Endodermal cell (in vitro differentiated cells): ENCODE measurements at regions not wholly inside any gene's neighbourhood (a gene's known extent, or its start where the extent isn't known, plus 50 kb on each side); places are given as distances from the start of the nearest gene placed in this dataset.
"Not testable (repeated sequence)": the region's sequence is repeated elsewhere in the genome, so short reads cannot be mapped to it uniquely, and the experiment has no call there.

Experiments
- DNase-seq: peaks from one replicate; pipeline ENCODE4 v3.0.0-alpha.2; 2017
- H3K27ac ChIP-seq: 2 replicates; pipeline ENCODE4 v1.5.1; 2013; ENCODE audit warnings: mild to moderate bottlenecking, low read depth, low read length, moderate library complexity
- H3K27me3 ChIP-seq: 2 replicates; pipeline ENCODE4 v1.6.1; 2013; ENCODE audit warnings: mild to moderate bottlenecking, low read length, moderate library complexity; ENCODE audit not compliant: insufficient read depth, control insufficient read depth, poor library complexity, severe bottlenecking
- H3K36me3 ChIP-seq: 2 replicates; pipeline ENCODE4 v1.7.0; 2013; ENCODE audit warnings: mild to moderate bottlenecking, low read length, moderate library complexity; ENCODE audit not compliant: control insufficient read depth, insufficient read depth
- H3K4me1 ChIP-seq: one replicate; pipeline ENCODE4 v1.7.0; 2013; ENCODE audit warnings: low read length; ENCODE audit not compliant: control insufficient read depth, insufficient read depth
- H3K4me3 ChIP-seq: 2 replicates; pipeline ENCODE4 v1.5.1; 2013; ENCODE audit warnings: mild to moderate bottlenecking, low read length, moderate library complexity
- H3K9ac ChIP-seq: 2 replicates; pipeline ENCODE4 v1.6.1; 2013; ENCODE audit warnings: mild to moderate bottlenecking, low read length, moderate library complexity; ENCODE audit not compliant: poor library complexity, severe bottlenecking; ENCODE audit errors: extremely low read depth
- H3K9me3 ChIP-seq: 2 replicates; pipeline ENCODE4 v1.6.1; 2013; ENCODE audit warnings: mild to moderate bottlenecking, low read length, moderate library complexity; ENCODE audit not compliant: control insufficient read depth
- H3K27ac Mint-ChIP-seq: 2 replicates; pipeline ENCODE4 v1.8.0; 2020; ENCODE audit warnings: mixed read lengths
- H3K27me3 Mint-ChIP-seq: 2 replicates; pipeline ENCODE4 v1.8.0; 2021; ENCODE audit warnings: mild to moderate bottlenecking, mixed read lengths; ENCODE audit not compliant: insufficient read depth
- H3K36me3 Mint-ChIP-seq: 2 replicates; pipeline ENCODE4 v1.8.0; 2020; ENCODE audit warnings: low read depth, mixed read lengths
- H3K4me1 Mint-ChIP-seq: 2 replicates; pipeline ENCODE4 v1.8.0; 2020; ENCODE audit warnings: mixed read lengths
- H3K4me3 Mint-ChIP-seq: 2 replicates; pipeline ENCODE4 v1.8.0; 2020; ENCODE audit warnings: mild to moderate bottlenecking, moderate library complexity, mixed read lengths
- H3K9me3 Mint-ChIP-seq: 2 replicates; pipeline ENCODE4 v1.8.0; 2020; ENCODE audit warnings: mild to moderate bottlenecking, mixed read lengths
- CTCF ChIP-seq: fragments of 200-600 bp; sonication (generic); conservative IDR thresholded peaks from 2 replicates; pipeline ENCODE4 v1.5.0; 2021; ENCODE audit warnings: antibody characterized with exemption, mild to moderate bottlenecking
- WGBS, 2 experiments: methylation state at CpG; one replicate each; pipeline versions ENCODE4 v1.1.5 to v1.1.7; 2013; ENCODE audit warnings: missing lambda C conversion rate in 2 of 2, mixed read lengths in 1 of 2; ENCODE audit not compliant: insufficient coverage in 1 of 2, insufficient read length in 1 of 2; 5-methylcytosine and 5-hydroxymethylcytosine counted together

GRCh38 chr16:59826767-59827166, 1092.7 kb upstream of the GOT2 start:
- peaks cover 6% of the 10 kb centered on the region for H3K9me3 Mint-ChIP-seq
- no peak for DNase-seq
- no peaks in the 10 kb centered on the region for H3K4me1 ChIP-seq
- no peaks in the 10 kb centered on the region for H3K27me3 ChIP-seq
- no peak overlapping the region for H3K27ac ChIP-seq
- no peaks in the 10 kb centered on the region for H3K27me3 Mint-ChIP-seq
- no peak overlapping the region for H3K9ac ChIP-seq
- H3K36me3 ChIP-seq: no peaks in the 10 kb centered on the region
- no peaks in the 10 kb centered on the region for H3K36me3 Mint-ChIP-seq
- no peak for TF ChIP-seq CTCF
- H3K27ac Mint-ChIP-seq: no peak overlapping the region
- no peaks in the 10 kb centered on the region for H3K4me1 Mint-ChIP-seq
- no peak overlapping the region for H3K4me3 Mint-ChIP-seq
- WGBS, 2 experiments: 92% methylated on average over 1 of the region's 1 CpG; no CpG with 5 or more reads in 1 of the 2 experiments
- H3K4me3 ChIP-seq: no peak overlapping the region
- H3K9me3 ChIP-seq: no peaks in the 10 kb centered on the region

GRCh38 chr16:59809488-59809887, 1075.4 kb upstream of the GOT2 start:
- H3K27ac Mint-ChIP-seq, H3K27ac ChIP-seq, DNase-seq, H3K36me3 ChIP-seq, H3K9me3 ChIP-seq, H3K27me3 ChIP-seq, H3K4me3 Mint-ChIP-seq, H3K4me1 Mint-ChIP-seq, H3K27me3 Mint-ChIP-seq, H3K9ac ChIP-seq, H3K4me1 ChIP-seq, H3K4me3 ChIP-seq, H3K36me3 Mint-ChIP-seq: not testable (repeated sequence)
- H3K9me3 Mint-ChIP-seq: peaks cover 23% of the 10 kb centered on the region
- 93 to 95% methylated on average over 10 to 11 of the region's 11 CpGs for WGBS, 2 experiments

- Mint-ChIP-seq H3K4me1 (no peaks in the 10 kb centered on the region), H3K4me3 (no peak overlapping the region), H3K36me3 (peaks cover 2% of the 10 kb centered on the region), H3K27ac (no peak overlapping the region), H3K27me3 (no peaks in the 10 kb centered on the region), H3K9me3 (peaks cover 2% of the 10 kb centered on the region)
- Histone ChIP-seq H3K9ac (no peak overlapping the region), H3K9me3 (peaks cover 15% of the 10 kb centered on the region), H3K4me3 (no peak overlapping the region), H3K27me3 (no peaks in the 10 kb centered on the region), H3K4me1 (no peaks in the 10 kb centered on the region), H3K36me3 (no peaks in the 10 kb centered on the region), H3K27ac (no peak overlapping the region)
- 100% methylated on average over 1 of the region's 1 CpG; no CpG with 5 or more reads in 1 of the 2 experiments for WGBS, 2 experiments
- DNase-seq: no peak
- no peak for TF ChIP-seq CTCF
Observed at GRCh38 chr16:59783191-59783590, 1049.1 kb upstream of the GOT2 start.

- no peak for TF ChIP-seq CTCF
- no peaks in the 10 kb centered on the region for H3K27me3 Mint-ChIP-seq
- H3K9me3 Mint-ChIP-seq: peaks cover 3% of the 10 kb centered on the region
- Histone ChIP-seq H3K36me3 (no peaks in the 10 kb centered on the region), H3K27me3 (no peaks in the 10 kb centered on the region), H3K9ac (no peak overlapping the region), H3K4me1 (no peaks in the 10 kb centered on the region), H3K9me3 (no peaks in the 10 kb centered on the region), H3K27ac (no peak overlapping the region), H3K4me3 (no peak overlapping the region)
- no peaks in the 10 kb centered on the region for H3K4me1 Mint-ChIP-seq
- no peak overlapping the region for H3K4me3 Mint-ChIP-seq
- no peak overlapping the region for H3K27ac Mint-ChIP-seq
- DNase-seq: no peak
- no peaks in the 10 kb centered on the region for H3K36me3 Mint-ChIP-seq
Observed at GRCh38 chr16:59773330-59773729, 1039.2 kb upstream of the GOT2 start.
